GM19324 (cell line): ENCODE measurements at regions not wholly inside any gene's neighbourhood (a gene's known extent, or its start where the extent isn't known, plus 50 kb on each side); places are given as distances from the start of the nearest gene placed in this dataset.

Experiments
- ATAC-seq: cut with Tn5 transposase; IDR thresholded peaks from one replicate; pipeline ENCODE4 v1.9.1; 2021; ENCODE audit warnings: mild to moderate bottlenecking, moderate library complexity; ENCODE audit not compliant: unreplicated experiment, low FRiP score

GRCh38 chr6:208364-208763, 83.9 kb upstream of the DUSP22 start:
- no peak for ATAC-seq

DNA sequence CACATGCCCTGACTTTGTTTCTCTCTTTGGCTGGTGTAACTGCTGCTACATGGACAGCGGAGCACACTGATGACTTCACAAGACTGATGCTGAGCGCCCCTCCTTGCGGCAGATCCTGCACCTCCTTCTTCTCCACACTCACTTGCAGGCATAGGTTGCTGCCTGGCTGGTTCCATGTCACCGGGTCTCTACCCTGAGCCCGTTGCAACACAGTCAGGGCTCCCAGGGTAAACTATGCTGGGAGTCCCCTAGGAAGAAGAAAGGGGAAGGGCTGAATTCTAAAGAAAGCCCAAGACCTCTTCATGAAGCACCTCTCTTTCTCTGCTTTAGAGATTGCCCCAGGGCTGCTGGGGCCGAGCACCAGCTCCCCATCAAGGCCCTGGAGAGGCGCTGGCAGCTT, 83.3 kb upstream of the DUSP22 start:
- ATAC-seq: no peak

DNA sequence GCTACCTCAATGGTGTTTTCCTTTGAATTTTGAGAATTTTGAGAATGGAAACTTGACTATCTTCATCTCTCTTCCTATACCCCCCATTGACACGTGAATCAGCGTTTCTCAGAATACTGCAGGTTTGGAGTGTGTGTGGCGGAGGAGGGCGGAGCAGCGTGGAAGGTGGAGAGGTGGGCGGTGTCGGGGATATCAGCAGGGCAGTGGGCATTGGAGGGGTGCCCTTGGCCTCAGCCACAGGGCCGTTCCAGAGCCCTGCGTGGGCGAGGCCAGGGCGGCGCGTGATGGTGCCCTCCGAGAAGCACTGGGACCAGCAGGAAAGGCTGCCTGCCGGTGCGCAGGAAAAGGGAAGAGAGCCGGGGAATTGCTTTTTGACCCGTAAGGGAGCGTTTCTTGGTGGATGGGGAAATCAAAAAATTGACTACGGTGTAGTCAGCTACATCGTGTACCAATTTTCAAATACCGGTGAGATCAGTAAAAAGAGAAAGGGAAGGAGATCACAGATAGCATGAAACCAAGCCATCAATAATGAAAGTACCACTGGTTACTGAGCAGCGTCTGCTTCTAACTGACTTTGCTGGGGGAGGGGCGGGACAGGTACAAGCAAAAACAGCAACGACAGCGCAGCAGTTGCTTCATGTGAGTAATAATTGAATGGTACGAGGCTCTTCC, 82.7 kb upstream of the DUSP22 start:
- ATAC-seq: no peak

DNA sequence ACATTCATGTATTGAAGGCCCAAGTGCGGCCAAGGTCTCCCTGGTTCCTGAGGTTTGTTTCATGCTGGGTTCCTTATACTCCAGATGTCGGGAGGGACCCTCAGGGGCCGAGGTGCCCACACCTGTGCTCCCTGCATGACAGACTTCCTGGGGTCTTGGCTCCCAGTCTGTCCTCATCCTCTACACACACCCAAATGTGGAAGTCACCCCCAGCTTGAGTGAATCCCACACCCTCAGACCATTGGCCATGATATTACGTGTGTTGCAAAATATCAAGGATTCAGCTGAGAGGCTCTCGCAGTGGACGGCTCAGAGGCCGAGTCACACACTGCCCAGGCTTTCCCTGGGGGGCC, 82.2 kb upstream of the DUSP22 start:
- ATAC-seq: no peak

- no peak for ATAC-seq
These were observed 81.4 kb upstream of the DUSP22 start for GRCh38 chr6:210778-211374.

DNA sequence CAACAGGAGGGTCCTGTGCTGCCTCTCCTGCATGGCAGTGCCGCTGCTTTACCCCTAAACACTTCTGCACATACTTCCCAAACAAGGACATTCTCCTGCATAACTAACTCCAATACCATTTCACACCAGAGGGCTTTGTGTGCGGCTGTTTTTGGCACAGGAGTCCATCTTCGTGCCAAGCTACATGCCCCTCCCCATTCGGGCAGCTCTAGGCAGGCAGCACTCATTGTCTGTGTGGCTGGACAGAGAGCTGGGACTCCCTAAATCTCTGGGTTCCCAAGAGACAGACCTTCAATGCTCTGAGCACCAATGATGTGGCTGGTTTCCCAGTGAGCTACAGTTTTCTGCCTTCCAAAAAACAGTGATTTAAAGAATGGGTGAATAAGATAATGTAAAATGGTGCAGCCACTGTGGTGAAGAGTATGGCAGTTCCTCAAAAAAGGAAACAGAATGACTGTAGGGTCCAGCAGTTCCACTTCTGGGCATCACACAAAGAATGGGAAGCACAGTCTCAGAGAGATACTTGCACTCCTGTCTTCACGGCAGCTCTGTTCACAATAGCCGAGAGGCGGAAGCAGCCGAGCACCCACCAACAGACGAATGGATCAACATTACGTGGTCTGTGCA, 80.3 kb upstream of the DUSP22 start:
- no peak for ATAC-seq

DNA sequence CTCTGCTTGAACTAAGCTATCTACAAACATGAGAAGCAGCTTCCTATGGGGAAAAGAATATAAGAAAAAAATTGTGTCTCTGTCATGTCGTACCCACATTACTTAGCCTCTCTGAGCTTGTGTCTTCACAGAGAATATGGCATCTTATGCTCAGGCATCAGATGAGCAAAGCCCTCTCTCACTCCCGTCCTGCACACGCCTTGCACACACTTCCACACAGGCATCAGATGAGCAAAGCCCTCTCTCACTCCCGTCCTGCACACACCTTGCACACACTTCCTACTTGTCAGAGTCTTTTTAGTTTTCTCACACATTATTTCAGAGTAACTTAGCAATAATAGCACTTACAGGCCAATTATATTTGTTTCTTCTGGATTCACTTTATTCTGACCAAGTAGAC, 79.0 kb upstream of the DUSP22 start:
- ATAC-seq: no peak

GRCh38 chr6:214428-214827, 77.9 kb upstream of the DUSP22 start:
- ATAC-seq: no peak

GRCh38 chr6:215335-216034, 76.8 kb upstream of the DUSP22 start:
- no peak for ATAC-seq

GRCh38 chr6:217048-217659, 75.1 kb upstream of the DUSP22 start:
- no peak for ATAC-seq

DNA sequence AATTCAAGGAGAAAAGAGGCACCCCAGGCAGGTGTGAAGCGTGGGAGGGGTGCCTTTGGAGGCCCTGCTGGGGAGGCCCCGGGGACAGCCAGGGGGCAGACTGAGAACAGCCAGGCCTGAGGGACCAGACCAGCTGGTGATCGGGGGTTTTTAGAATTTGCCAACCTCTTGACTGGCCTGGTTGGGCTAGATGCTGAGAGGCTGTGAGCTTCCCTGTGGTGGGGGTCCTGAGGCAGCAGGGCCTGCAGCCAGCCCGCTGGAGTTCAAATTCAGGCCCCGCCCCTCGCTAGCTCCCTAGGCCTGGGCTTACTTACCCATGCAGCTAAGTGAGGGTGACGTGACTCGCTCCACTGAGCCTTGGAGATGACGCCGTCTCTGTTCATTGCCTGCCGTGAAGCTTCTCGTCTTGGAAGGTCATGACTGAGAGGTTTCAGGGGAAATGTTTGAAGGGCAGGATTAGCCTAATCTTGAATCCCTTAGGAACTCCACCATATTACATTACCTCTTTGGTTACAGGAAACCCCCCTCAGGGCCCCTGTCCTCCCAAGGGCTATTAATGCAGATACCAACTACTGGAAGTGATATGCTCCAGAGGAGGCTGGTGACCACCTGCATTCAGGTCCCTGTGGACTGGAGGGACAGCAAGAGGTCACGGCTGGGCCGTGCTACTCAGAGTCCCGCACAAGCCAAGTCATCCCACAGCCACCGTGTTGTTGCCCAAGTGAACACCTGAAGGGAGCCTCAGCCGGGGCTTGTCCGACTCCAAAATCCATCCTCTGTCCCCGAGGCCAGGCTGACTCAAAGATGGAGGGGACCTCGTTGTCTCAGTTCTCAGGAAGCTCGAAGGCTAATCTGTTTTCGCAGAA, 73.9 kb upstream of the DUSP22 start:
- peak; percentile 31 for ATAC-seq

DNA sequence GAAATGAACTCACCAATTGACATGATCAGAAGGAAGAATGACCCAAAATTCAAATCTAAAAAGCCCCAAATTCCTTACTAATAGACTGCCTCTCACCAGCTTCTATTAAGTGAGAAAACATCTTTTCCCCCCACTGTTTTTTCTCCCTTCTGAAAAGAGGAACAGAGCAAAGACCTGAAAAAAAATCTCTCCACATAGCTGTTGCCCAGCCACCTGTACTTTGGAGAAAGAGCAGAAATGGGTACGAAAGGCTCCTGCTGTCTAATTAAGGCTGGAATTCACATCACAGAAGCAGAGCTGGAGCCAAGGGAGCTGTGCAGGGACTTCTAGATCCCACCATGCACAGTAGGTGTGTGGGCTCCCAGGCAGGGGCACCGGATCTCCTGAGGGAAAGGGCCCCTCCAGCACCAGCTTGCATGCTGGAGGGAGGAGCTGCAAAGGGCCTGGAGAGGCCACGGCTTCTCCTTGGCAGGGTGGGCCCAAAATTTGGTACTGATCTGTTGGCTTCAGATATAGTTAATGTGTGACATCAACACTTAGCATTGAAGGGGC, 73.2 kb upstream of the DUSP22 start:
- ATAC-seq: no peak

GRCh38 chr6:219641-220198, 72.6 kb upstream of the DUSP22 start:
- ATAC-seq: no peak

GRCh38 chr6:220312-220711, 72.0 kb upstream of the DUSP22 start:
- ATAC-seq: no peak

GRCh38 chr6:220721-221475, 71.4 kb upstream of the DUSP22 start:
- no peak for ATAC-seq

- ATAC-seq: no peak
These were observed 70.5 kb upstream of the DUSP22 start for GRCh38 chr6:221531-222349.

DNA sequence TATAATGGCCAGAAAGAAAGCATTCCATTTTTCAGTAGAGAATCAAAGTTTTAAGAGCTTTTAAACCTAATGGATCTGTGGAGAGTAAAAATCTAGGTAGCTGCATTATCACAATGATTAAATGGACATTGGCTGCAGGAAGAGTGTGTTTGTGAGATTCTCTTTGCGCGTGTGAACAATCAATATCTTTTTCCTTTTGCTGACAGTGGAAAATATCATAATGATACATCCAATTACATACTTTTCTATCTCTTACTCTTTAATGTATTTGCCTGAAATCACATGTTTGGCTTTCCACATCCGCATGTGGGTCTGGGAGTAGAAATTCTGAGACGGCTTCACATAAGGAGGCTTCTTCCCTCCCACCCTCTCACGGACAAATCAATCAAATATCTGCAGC, 69.8 kb upstream of the DUSP22 start:
- ATAC-seq: no peak

- no peak for ATAC-seq
These were observed 69.2 kb upstream of the DUSP22 start for GRCh38 chr6:223136-223535.
